COLO668 (cell line): ENCODE measurements at regions not wholly inside any gene's neighbourhood (a gene's known extent, or its start where the extent isn't known, plus 50 kb on each side); places are given as distances from the start of the nearest gene placed in this dataset.
A peak's percentile ranks its signal among the peaks of the same experiment; 100 is the strongest.

Experiments
- DNase-seq: peaks from one replicate; lab custom pipeline; 2025; ENCODE audit not compliant: unreplicated experiment; lab: John Stamatoyannopoulos, UW

DNA sequence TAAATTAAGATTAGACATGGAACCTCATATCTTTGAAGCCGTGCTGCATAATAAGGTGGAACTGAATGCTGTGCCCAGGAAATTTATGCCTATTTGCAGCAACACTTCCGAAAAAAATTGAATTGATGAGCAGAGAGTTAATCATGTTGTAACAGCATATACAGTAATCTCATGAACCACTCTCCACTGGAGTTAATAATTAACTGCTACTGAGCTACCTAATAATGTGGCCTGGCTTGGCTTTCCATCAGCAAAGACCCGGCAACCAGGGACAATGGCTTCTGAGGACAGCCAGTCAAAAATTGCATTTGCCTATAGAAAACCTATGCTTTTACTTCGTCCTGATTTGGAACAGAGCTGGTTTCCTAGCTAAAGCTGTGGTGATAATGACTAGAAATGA is 63.8 kb upstream of the GATB start:
- DNase-seq, result peak; percentile 21

DNA sequence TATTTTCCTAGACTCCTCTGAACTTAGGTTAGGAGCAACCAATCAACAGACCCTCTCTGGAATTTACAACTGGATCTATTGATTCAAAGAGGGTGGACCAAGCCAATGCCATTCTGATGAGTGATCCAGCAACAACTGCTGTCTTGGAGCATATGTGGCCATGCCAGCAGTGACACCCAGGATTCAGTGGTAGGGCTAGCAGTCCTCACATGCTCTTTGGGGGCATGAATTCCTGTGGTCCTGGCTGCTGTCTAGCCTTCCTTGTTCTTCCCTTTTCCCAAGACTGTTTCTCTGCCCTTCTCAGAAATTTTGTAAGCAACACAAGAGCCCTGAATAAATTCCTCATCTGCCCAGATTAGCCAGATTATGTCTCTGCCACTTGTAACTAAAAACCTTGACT is 61.5 kb upstream of the GATB start:
- no peak for DNase-seq

DNA sequence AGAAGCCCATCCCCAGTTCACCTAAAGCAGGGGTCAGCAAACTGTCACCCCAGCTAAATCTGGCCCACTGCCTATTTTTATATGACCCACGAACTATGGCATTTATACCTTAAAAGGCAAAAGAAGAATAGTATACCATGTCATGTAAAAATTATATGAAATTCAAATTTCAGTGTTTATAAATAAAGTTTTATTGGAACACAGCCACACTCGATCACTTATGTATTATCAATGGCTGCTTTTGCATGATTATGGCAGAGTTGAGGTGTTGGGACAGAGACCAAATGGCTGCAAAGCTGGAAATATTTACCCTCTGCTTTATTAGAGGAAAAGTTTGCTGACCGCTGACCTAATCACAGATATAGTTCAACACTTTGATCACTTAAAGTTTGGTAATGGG is 59.2 kb upstream of the GATB start:
- DNase-seq, result no peak

DNA sequence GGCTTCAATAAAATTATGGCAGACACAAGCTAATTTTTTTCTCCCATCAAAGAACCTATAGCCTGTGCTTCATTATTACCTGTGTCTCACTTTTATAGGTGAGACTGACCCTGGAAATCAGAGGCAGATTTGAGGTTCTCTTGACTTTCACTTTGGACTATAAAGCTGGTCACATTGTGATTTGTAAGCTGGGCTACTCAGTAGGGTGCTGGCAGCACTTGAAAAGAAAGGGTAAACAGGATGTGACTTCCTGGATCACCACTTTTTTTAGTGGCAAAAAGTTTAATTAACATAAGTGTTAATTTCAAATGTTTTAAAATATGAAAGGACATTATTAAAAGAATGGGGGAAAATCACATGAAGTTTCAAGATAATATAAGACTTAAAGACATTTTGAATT is 50.6 kb upstream of the GATB start:
- no peak for DNase-seq
